Fibroblast of the conjunctiva (primary cell): ENCODE measurements at regions not wholly inside any gene's neighbourhood (a gene's known extent, or its start where the extent isn't known, plus 50 kb on each side); places are given as distances from the start of the nearest gene placed in this dataset.

ENCODE experiments used
- DNase-seq: peaks from one replicate; pipeline ENCODE4 v3.0.0-alpha.2; 2010; ENCODE audit warnings: low read depth

- no peak for DNase-seq
Observed at GRCh38 chr9:17018540-17019196, 116.2 kb upstream of the CNTLN start.

GRCh38 chr9:17017931-17018491, 116.8 kb upstream of the CNTLN start:
- DNase-seq: peak; percentile 91

GRCh38 chr9:17013891-17014290, 120.9 kb upstream of the CNTLN start:
- DNase-seq: no peak

GRCh38 chr9:17013010-17013409, 121.8 kb upstream of the CNTLN start:
- no peak for DNase-seq

- no peak for DNase-seq
Observed at GRCh38 chr9:17011880-17012279, 123.0 kb upstream of the CNTLN start.

GRCh38 chr9:17009071-17009470, 125.8 kb upstream of the CNTLN start:
- no peak for DNase-seq

- DNase-seq: peak; percentile 81
Observed at GRCh38 chr9:17005056-17005823, 129.6 kb upstream of the CNTLN start.

GRCh38 chr9:17004500-17004899, 130.3 kb upstream of the CNTLN start:
- peak; percentile 42 for DNase-seq

GRCh38 chr9:17003576-17004240, 131.1 kb upstream of the CNTLN start:
- peak; percentile 71 for DNase-seq

GRCh38 chr9:16996901-16997491, 126.5 kb upstream of the BNC2 start:
- no peak for DNase-seq

- no peak for DNase-seq
Observed at GRCh38 chr9:16992138-16992537, 121.7 kb upstream of the BNC2 start.

- DNase-seq: peak; percentile 44
Observed at GRCh38 chr9:16987026-16987425, 116.6 kb upstream of the BNC2 start.

- no peak for DNase-seq
Observed at GRCh38 chr9:16986556-16986955, 116.1 kb upstream of the BNC2 start.

- peak; percentile 58 for DNase-seq
Observed at GRCh38 chr9:16985559-16986348, 115.3 kb upstream of the BNC2 start.

GRCh38 chr9:16982780-16983310, 112.4 kb upstream of the BNC2 start:
- no peak for DNase-seq

GRCh38 chr9:16976427-16976826, 106.0 kb upstream of the BNC2 start:
- no peak for DNase-seq

- no peak for DNase-seq
Observed at GRCh38 chr9:16974436-16974835, 104.0 kb upstream of the BNC2 start.

GRCh38 chr9:16970321-16970720, 99.9 kb upstream of the BNC2 start:
- no peak for DNase-seq

- DNase-seq: peak; percentile 99
Observed at GRCh38 chr9:16964228-16964627, 93.8 kb upstream of the BNC2 start.

GRCh38 chr9:16960084-16960483, 89.6 kb upstream of the BNC2 start:
- DNase-seq: peak; percentile 51

GRCh38 chr9:16959391-16959790, 88.9 kb upstream of the BNC2 start:
- no peak for DNase-seq
